Liver (tissue), 8 donors: ENCODE measurements at regions not wholly inside any gene's neighbourhood (a gene's known extent, or its start where the extent isn't known, plus 50 kb on each side); places are given as distances from the start of the nearest gene placed in this dataset.

Experiments
- DNase-seq: peaks from one replicate; pipeline ENCODE4 v3.0.0-alpha.2; 2017; ENCODE audit warnings: low spot score
- H3K27ac ChIP-seq, 2 donors: one replicate each; pipeline ENCODE4 v1.7.0; 2013; ENCODE audit warnings: inconsistent platforms in 2 of 2, low read length in 2 of 2, control low read depth in 1 of 2, low read depth in 1 of 2, mild to moderate bottlenecking in 1 of 2
- H3K27me3 ChIP-seq, 4 donors: one replicate each; pipeline versions ENCODE4 v1.6.1 to v1.7.0; 2013; ENCODE audit warnings: low read length in 3 of 4, inconsistent platforms in 1 of 4, mild to moderate bottlenecking in 1 of 4, moderate library complexity in 1 of 4; ENCODE audit not compliant: control insufficient read depth in 4 of 4, insufficient read depth in 4 of 4
- H3K36me3 ChIP-seq, 4 donors: one replicate each; pipeline versions ENCODE4 v1.6.1 to v1.7.0; 2013; ENCODE audit warnings: low read length in 3 of 4, mild to moderate bottlenecking in 3 of 4, low read depth in 1 of 4, moderate library complexity in 1 of 4; ENCODE audit not compliant: control insufficient read depth in 4 of 4, insufficient read depth in 3 of 4
- H3K4me1 ChIP-seq, 4 donors: one replicate each; pipeline versions ENCODE4 v1.6.1 to v1.7.0; 2013; ENCODE audit warnings: low read length in 3 of 4, mild to moderate bottlenecking in 3 of 4, moderate library complexity in 1 of 4; ENCODE audit not compliant: control insufficient read depth in 4 of 4, insufficient read depth in 4 of 4
- H3K4me3 ChIP-seq, 3 donors: one replicate each; pipeline versions ENCODE4 v1.6.1 to v1.7.0; 2013; ENCODE audit warnings: low read length in 3 of 3, control low read depth in 1 of 3, low read depth in 1 of 3, mild to moderate bottlenecking in 1 of 3
- H3K9ac ChIP-seq, 2 donors: one replicate each; pipeline ENCODE4 v1.7.0; 2013; ENCODE audit warnings: low read length in 2 of 2, mild to moderate bottlenecking in 2 of 2, moderate library complexity in 2 of 2, control low read depth in 1 of 2, low read depth in 1 of 2
- H3K9me3 ChIP-seq, 4 donors: one replicate each; pipeline versions ENCODE4 v1.6.1 to v1.7.0; 2013; ENCODE audit warnings: low read length in 3 of 4; ENCODE audit not compliant: control insufficient read depth in 4 of 4
- CTCF ChIP-seq: fragments of 150-350 bp; IDR thresholded peaks from 2 replicates; pipeline ENCODE4 v1.5.1; 2017; ENCODE audit warnings: improper control_type of control experiment, low read depth, low read length; ENCODE audit not compliant: missing input control
- EGR1 ChIP-seq, 2 donors: IDR thresholded peaks; 2 replicates each; pipeline ENCODE4 v1.6.1; 2016 to 2018; ENCODE audit warnings: antibody characterized with exemption in 2 of 2, low read depth in 2 of 2
- FOXA1 ChIP-seq: IDR thresholded peaks from 2 replicates; pipeline ENCODE4 v1.6.1; 2016; ENCODE audit warnings: antibody characterized with exemption
- FOXA2 ChIP-seq: IDR thresholded peaks from 2 replicates; pipeline ENCODE4 v1.6.1; 2016; ENCODE audit warnings: antibody characterized with exemption
- HNF4A ChIP-seq, 2 donors: conservative IDR thresholded peaks; 2 replicates each; pipeline ENCODE4 v1.6.1; 2016; ENCODE audit warnings: antibody characterized with exemption in 2 of 2, mild to moderate bottlenecking in 2 of 2
- HNF4G ChIP-seq: IDR thresholded peaks from 2 replicates; pipeline ENCODE4 v1.6.1; 2016; ENCODE audit warnings: antibody characterized with exemption
- NR2F2 ChIP-seq: IDR thresholded peaks from 2 replicates; pipeline ENCODE4 v1.6.1; 2016; ENCODE audit warnings: antibody characterized with exemption
- RAD21 ChIP-seq, 2 donors: IDR thresholded peaks; 2 replicates each; pipeline ENCODE4 v1.6.1; 2016; ENCODE audit warnings: antibody characterized with exemption in 2 of 2, mild to moderate bottlenecking in 2 of 2
- REST ChIP-seq: IDR thresholded peaks from 2 replicates; pipeline ENCODE4 v1.6.1; 2016; ENCODE audit warnings: antibody characterized with exemption, mild to moderate bottlenecking
- RXRA ChIP-seq, 2 donors: IDR thresholded peaks; 2 replicates each; pipeline ENCODE4 v1.6.1; 2017 to 2018; ENCODE audit warnings: antibody characterized with exemption in 2 of 2, mild to moderate bottlenecking in 1 of 2
- SP1 ChIP-seq: IDR thresholded peaks from 2 replicates; pipeline ENCODE4 v1.6.1; 2018; ENCODE audit warnings: antibody characterized with exemption, mild to moderate bottlenecking
- TAF1 ChIP-seq: conservative IDR thresholded peaks from 2 replicates; pipeline ENCODE4 v1.6.1; 2016; ENCODE audit warnings: antibody characterized with exemption, mild to moderate bottlenecking
- YY1 ChIP-seq: IDR thresholded peaks from 2 replicates; pipeline ENCODE4 v1.6.1; 2016; ENCODE audit warnings: antibody characterized with exemption, mild to moderate bottlenecking
- ZBTB33 ChIP-seq: IDR thresholded peaks from 2 replicates; pipeline ENCODE4 v1.6.1; 2016; ENCODE audit warnings: antibody characterized with exemption
- WGBS: extraction: QIAGEN DNeasy Blood & Tissue Kit; methylation state at CpG from one replicate; pipeline ENCODE4 v1.1.7; 2013; 5-methylcytosine and 5-hydroxymethylcytosine counted together
- TF ChIP-seq, protein P1 (sequence below): IDR thresholded peaks from 2 replicates; pipeline ENCODE4 v1.6.1; 2016; ENCODE audit warnings: antibody characterized with exemption
- TF ChIP-seq, protein P2 (sequence below): IDR thresholded peaks from 2 replicates; pipeline ENCODE4 v1.6.1; 2016; ENCODE audit warnings: antibody characterized with exemption
- donor health status: healthy.
- donor health status: healthy.
- donor health status: healthy.
- donor health status: healthy.
- donor health status: healthy.

- 45% methylated on average over 1 of the region's 1 CpG for WGBS
- no peak overlapping the region for H3K27ac ChIP-seq
- no peaks in the 10 kb centered on the region for H3K9me3 ChIP-seq
- peaks cover 0 to 4% (median 1%) of the 10 kb centered on the region in 4 donors for H3K4me1 ChIP-seq
- no peak for DNase-seq
- H3K4me3 ChIP-seq, result peak overlapping the region in 1 of 3 donors; percentile 26
- no peak for TF ChIP-seq TAF1
- TF ChIP-seq YY1, result peak; percentile 16
- no peak for TF ChIP-seq NR2F2
- no peak for TF ChIP-seq FOXA2
- TF ChIP-seq RXRA (IDR thresholded peaks at IDR 0.05), result peak in 1 of 2 donors; percentile 16
- TF ChIP-seq, protein P1, sequence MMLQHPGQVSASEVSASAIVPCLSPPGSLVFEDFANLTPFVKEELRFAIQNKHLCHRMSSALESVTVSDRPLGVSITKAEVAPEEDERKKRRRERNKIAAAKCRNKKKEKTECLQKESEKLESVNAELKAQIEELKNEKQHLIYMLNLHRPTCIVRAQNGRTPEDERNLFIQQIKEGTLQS, result no peak
- TF ChIP-seq RAD21 (IDR thresholded peaks at IDR 0.05), result peak in 1 of 2 donors; percentile 9
- TF ChIP-seq FOXA1, result no peak
- H3K9ac ChIP-seq, result no peak overlapping the region
- no peaks in the 10 kb centered on the region for H3K36me3 ChIP-seq
- H3K27me3 ChIP-seq, result no peaks in the 10 kb centered on the region
Measured at GRCh38 chr4:136925203-136925602, 607.1 kb downstream of the PCDH18 start.

- H3K4me1 ChIP-seq, result peaks cover 0 to 4% (median 1%) of the 10 kb centered on the region in 4 donors
- H3K9ac ChIP-seq, result no peak overlapping the region
- no peak overlapping the region for H3K27ac ChIP-seq
- no peaks in the 10 kb centered on the region for H3K27me3 ChIP-seq
- H3K36me3 ChIP-seq, result no peaks in the 10 kb centered on the region
- H3K4me3 ChIP-seq, result no peak overlapping the region
- TF ChIP-seq EGR1 (IDR thresholded peaks at IDR 0.05; ENCODE audit: low read depth in 2 of 2) (no peak), CTCF (no peak), RAD21 (IDR thresholded peaks at IDR 0.05) (no peak), SP1 (no peak), ZBTB33 (no peak), NR2F2 (no peak), FOXA2 (no peak), RXRA (IDR thresholded peaks at IDR 0.05) (no peak), HNF4G (no peak), TAF1 (no peak), HNF4A (conservative IDR thresholded peaks at IDR 0.05) (no peak), REST (no peak), YY1 (no peak)
- TF ChIP-seq, protein P2, sequence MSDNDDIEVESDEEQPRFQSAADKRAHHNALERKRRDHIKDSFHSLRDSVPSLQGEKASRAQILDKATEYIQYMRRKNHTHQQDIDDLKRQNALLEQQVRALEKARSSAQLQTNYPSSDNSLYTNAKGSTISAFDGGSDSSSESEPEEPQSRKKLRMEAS, result no peak
- TF ChIP-seq, protein P1, result no peak
- H3K9me3 ChIP-seq, result no peaks in the 10 kb centered on the region
- DNase-seq, result no peak
Measured at GRCh38 chr4:136922066-136922465, 610.2 kb downstream of the PCDH18 start.
